ENCODE measurements at regions not wholly inside any gene's neighbourhood (a gene's known extent, or its start where the extent isn't known, plus 50 kb on each side); places are given as distances from the start of the nearest gene placed in this dataset.

DNA sequence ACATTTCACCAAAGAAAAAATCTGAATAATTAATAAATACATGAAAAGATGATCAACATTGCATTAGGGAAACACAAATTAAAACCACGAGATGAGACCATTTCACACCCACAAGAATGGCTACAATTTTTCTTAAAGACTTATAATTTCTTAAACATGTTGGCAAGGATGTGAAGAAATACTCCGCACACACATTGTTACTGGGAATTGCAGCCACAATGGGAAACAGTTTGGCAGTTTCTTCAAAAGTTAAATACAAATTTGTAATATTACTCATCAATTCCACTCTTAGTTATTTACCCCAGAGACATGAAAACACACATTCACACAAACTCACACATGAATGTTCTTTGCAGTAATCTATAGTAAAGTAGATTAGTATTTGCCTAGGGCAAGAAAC lies 363.3 kb upstream of the SMIM21 start:
- Histone ChIP-seq H3K36me3 (ENCODE audit: control insufficient read depth, insufficient read depth, low read length) (no peaks in the 10 kb centered on the region), H3K27me3 (ENCODE audit: control insufficient read depth in 2 of 2, insufficient read depth in 2 of 2, low read length in 2 of 2) (no peaks in the 10 kb centered on the region), H3K4me2 (ENCODE audit: insufficient read depth, low read length) (no peak overlapping the region), H2AFZ (ENCODE audit: low read depth, low read length) (no peak overlapping the region), H3K4me3 (no peak overlapping the region), H3K27ac (ENCODE audit: extremely low read depth, low read depth, low read length) (no peak overlapping the region), H3K9me1 (ENCODE audit: control insufficient read depth, insufficient read depth, low read length) (no peaks in the 10 kb centered on the region), H3K4me1 (replicated peaks in 1 of 2; ENCODE audit: control insufficient read depth in 2 of 2, insufficient read depth in 2 of 2, low read length in 2 of 2) (no peaks in the 10 kb centered on the region), H3K9me3 (replicated peaks; ENCODE audit: control insufficient read depth, insufficient read depth, low read depth, low read length) (no peaks in the 10 kb centered on the region), H3K79me2 (ENCODE audit: control insufficient read depth, insufficient read depth, low read length) (no peaks in the 10 kb centered on the region), H3K9ac (ENCODE audit: insufficient read depth in 1 of 2, low read depth in 2 of 2, low read length in 2 of 2) (no peak overlapping the region), H4K20me1 (replicated peaks; ENCODE audit: control insufficient read depth, insufficient read depth, low read length) (no peaks in the 10 kb centered on the region)
- POLR2A ChIA-PET = no interaction called here
- CTCF ChIA-PET (ENCODE audit: low intra/inter-chr PET ratio) = no interaction called here
- in situ Hi-C loops (cut with MboI) = no loop called here
- DNase-seq (ENCODE audit: extremely low read depth in 1 of 4, low spot score in 3 of 4) = no peak
- no TSS peak for BruUV-seq (replicated peaks)
- 5% methylated on average over 2 of the region's 2 CpGs for WGBS (ENCODE audit: insufficient coverage, low coverage, missing lambda C conversion rate)
- intact Hi-C loops (cut with micrococcal nuclease) = no loop called here
- TF ChIP-seq CHD1 (IDR thresholded peaks at IDR 0.05; ENCODE audit: low read length) = no peak
- no peak for TF ChIP-seq TAL1 (IDR thresholded peaks at IDR 0.05)
- no peak for TF ChIP-seq ZNF584 (CRISPR knock-in tag; IDR thresholded peaks at IDR 0.05; ENCODE audit: low read depth)
- TF ChIP-seq, protein P1, sequence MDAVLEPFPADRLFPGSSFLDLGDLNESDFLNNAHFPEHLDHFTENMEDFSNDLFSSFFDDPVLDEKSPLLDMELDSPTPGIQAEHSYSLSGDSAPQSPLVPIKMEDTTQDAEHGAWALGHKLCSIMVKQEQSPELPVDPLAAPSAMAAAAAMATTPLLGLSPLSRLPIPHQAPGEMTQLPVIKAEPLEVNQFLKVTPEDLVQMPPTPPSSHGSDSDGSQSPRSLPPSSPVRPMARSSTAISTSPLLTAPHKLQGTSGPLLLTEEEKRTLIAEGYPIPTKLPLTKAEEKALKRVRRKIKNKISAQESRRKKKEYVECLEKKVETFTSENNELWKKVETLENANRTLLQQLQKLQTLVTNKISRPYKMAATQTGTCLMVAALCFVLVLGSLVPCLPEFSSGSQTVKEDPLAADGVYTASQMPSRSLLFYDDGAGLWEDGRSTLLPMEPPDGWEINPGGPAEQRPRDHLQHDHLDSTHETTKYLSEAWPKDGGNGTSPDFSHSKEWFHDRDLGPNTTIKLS (IDR thresholded peaks at IDR 0.05; ENCODE audit: borderline replicate concordance, low read depth) = no peak
- TF ChIP-seq MXI1 (IDR thresholded peaks at IDR 0.05; ENCODE audit: low read depth, low read length) = no peak
- no peak for TF ChIP-seq ZNF263 (CRISPR knock-in tag; IDR thresholded peaks at IDR 0.05; ENCODE audit: borderline replicate concordance)
- no peak for TF ChIP-seq CREM (IDR thresholded peaks at IDR 0.05; ENCODE audit: low read depth)
- no peak for TF ChIP-seq BRD4 (IDR thresholded peaks at IDR 0.05)
- no peak for TF ChIP-seq NFRKB (IDR thresholded peaks at IDR 0.05; ENCODE audit: low read depth)
- TF ChIP-seq HNRNPLL (IDR thresholded peaks at IDR 0.05; ENCODE audit: low read depth, low read length, poor library complexity, severe bottlenecking) = no peak
- TF ChIP-seq, protein P2, sequence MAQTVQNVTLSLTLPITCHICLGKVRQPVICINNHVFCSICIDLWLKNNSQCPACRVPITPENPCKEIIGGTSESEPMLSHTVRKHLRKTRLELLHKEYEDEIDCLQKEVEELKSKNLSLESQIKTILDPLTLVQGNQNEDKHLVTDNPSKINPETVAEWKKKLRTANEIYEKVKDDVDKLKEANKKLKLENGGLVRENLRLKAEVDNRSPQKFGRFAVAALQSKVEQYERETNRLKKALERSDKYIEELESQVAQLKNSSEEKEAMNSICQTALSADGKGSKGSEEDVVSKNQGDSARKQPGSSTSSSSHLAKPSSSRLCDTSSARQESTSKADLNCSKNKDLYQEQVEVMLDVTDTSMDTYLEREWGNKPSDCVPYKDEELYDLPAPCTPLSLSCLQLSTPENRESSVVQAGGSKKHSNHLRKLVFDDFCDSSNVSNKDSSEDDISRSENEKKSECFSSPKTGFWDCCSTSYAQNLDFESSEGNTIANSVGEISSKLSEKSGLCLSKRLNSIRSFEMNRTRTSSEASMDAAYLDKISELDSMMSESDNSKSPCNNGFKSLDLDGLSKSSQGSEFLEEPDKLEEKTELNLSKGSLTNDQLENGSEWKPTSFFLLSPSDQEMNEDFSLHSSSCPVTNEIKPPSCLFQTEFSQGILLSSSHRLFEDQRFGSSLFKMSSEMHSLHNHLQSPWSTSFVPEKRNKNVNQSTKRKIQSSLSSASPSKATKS (CRISPR knock-in tag; IDR thresholded peaks at IDR 0.05) = no peak
- no peak for TF ChIP-seq KAT2B (IDR thresholded peaks at IDR 0.05; ENCODE audit: low read depth, low read length)
- TF ChIP-seq, protein P3, sequence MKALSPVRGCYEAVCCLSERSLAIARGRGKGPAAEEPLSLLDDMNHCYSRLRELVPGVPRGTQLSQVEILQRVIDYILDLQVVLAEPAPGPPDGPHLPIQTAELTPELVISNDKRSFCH (CRISPR knock-in tag; IDR thresholded peaks at IDR 0.05) = no peak
- TF ChIP-seq, protein P3 (tag; IDR thresholded peaks at IDR 0.05) = no peak
- no peak for FAIRE-seq
- no peak for ATAC-seq

All from K562 (cell line).